Gastroesophageal sphincter (tissue), 4 donors: ENCODE measurements at regions not wholly inside any gene's neighbourhood (a gene's known extent, or its start where the extent isn't known, plus 50 kb on each side); places are given as distances from the start of the nearest gene placed in this dataset.
A peak's percentile ranks its signal among the peaks of the same experiment; 100 is the strongest.

Experiments used
- ATAC-seq: fragments of 150-250 bp; one replicate; pipeline ENCODE4 v1.9.1; 2016; ENCODE audit warnings: mild to moderate bottlenecking, moderate library complexity
- H3K27ac ChIP-seq, 4 donors: fragments of 200-600 bp; sonication (generic) in 3 of 4; 1 replicate in 3 of 4; 2 replicates in 1 of 4; pipeline ENCODE4 v1.5.1; 2016 to 2019
- H3K27me3 ChIP-seq: fragments of 200-600 bp; sonication (generic); one replicate; pipeline ENCODE4 v1.5.1; 2019
- H3K36me3 ChIP-seq, 2 donors: fragments of 200-600 bp; sonication (generic); one replicate each; pipeline ENCODE4 v1.5.1; 2019; ENCODE audit warnings: control low read depth in 1 of 2
- H3K4me1 ChIP-seq, 3 donors: fragments of 200-600 bp; sonication (generic); 1 replicate in 2 of 3; 2 replicates in 1 of 3; pipeline ENCODE4 v1.5.1; 2016 to 2019; ENCODE audit warnings: control low read depth in 2 of 3
- H3K4me3 ChIP-seq, 2 donors: fragments of 200-600 bp; sonication (generic); one replicate each; pipeline ENCODE4 v1.5.1; 2019; ENCODE audit warnings: mild to moderate bottlenecking in 1 of 2, moderate library complexity in 1 of 2
- H3K9me3 ChIP-seq, 3 donors: fragments of 200-600 bp; sonication (generic); one replicate each; pipeline ENCODE4 v1.5.1; 2017 to 2019; ENCODE audit warnings: control low read depth in 2 of 3
- EP300 ChIP-seq: sonication (generic); formaldehyde crosslinking; IDR thresholded peaks from one replicate; pipeline ENCODE4 v1.6.1; 2017; ENCODE audit warnings: antibody characterized with exemption, mild to moderate bottlenecking
- POLR2A ChIP-seq, 2 donors: fragments of 450-650 bp; IDR thresholded peaks; one replicate each; pipeline ENCODE4 v1.6.1; 2017; ENCODE audit warnings: antibody characterized with exemption in 2 of 2, mild to moderate bottlenecking in 2 of 2, moderate library complexity in 1 of 2
- POLR2AphosphoS5 ChIP-seq: sonication (generic); formaldehyde crosslinking; IDR thresholded peaks from one replicate; pipeline ENCODE4 v1.6.1; 2017; ENCODE audit warnings: antibody characterized with exemption
- WGBS, 2 donors: methylation state at CpG; one replicate each; pipeline ENCODE4 v1.1.5; 2018; ENCODE audit warnings: low coverage in 1 of 2; 5-methylcytosine and 5-hydroxymethylcytosine counted together
- TF ChIP-seq, protein P1 (sequence below), 4 experiments: fragments of 200-600 bp in 2 of 4; fragments of 450-650 bp in 2 of 4; sonication (generic) in 1 of 4; IDR thresholded peaks; one replicate each; pipeline ENCODE4 v1.5.1; 2017 to 2019; ENCODE audit warnings: antibody characterized with exemption in 4 of 4, mild to moderate bottlenecking in 2 of 4, moderate library complexity in 2 of 4

DNA sequence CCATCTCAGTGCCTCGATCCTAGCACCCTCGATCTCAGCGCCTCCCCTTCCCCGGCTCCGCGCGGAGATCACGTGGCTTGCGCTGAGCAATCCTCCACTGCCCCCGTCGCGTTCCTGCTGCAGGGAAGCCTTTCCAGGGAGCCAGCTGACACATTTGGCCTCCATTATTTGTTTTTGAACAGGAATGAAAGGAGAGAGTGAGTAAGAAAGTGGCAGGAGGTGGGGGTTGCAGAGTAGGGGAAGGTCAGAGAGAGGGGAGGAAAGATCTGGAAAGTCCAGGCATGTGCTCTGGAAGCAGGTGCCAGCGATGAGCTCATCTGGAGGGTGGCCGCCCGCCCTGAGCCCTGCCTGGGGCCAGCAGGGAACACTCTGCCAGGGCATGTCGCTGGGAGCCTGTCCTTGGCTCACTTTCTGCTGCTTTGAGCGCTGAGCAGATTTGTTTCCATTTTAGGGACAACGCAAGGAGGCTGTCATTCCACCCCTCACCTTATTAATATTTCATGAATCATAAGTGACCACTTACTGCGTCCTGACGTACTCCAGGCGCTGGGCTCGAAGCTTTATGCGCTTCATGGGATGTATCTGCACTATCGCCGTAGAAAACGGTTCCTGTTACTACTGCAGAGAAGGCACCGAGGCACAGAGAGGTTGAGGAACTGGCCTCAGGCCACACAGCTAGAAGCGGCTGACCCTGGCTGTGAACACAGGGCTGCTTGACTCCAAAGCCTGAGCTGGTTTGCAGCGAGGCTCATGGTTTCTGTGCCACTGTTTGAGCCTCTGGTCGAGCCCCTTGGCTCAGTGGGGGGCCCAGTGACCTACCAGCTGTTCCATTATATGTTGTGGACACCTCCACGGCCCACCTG is 283.1 kb downstream of the SEC14L1 start:
- WGBS, 2 donors, result 0 to 54% methylated on average over 3 to 10 of the region's 31 CpGs
- H3K4me3 ChIP-seq, result peak overlapping the region in 1 of 2 donors; percentile 34
- ATAC-seq, result peak; percentile 84
- H3K27me3 ChIP-seq, result no peaks in the 10 kb centered on the region
- no peaks in the 10 kb centered on the region for H3K9me3 ChIP-seq
- H3K4me1 ChIP-seq, result peaks cover 21 to 100% (median 94%) of the 10 kb centered on the region in 3 donors
- no peaks in the 10 kb centered on the region for H3K36me3 ChIP-seq
- H3K27ac ChIP-seq, result peak overlapping the region; percentile 91 to 99 (median 96)
- TF ChIP-seq POLR2A (IDR thresholded peaks at IDR 0.05), result peak; percentile 37 to 58
- peak; percentile 98 for TF ChIP-seq POLR2AphosphoS5
- peak; percentile 86 for TF ChIP-seq EP300
- TF ChIP-seq, protein P1, sequence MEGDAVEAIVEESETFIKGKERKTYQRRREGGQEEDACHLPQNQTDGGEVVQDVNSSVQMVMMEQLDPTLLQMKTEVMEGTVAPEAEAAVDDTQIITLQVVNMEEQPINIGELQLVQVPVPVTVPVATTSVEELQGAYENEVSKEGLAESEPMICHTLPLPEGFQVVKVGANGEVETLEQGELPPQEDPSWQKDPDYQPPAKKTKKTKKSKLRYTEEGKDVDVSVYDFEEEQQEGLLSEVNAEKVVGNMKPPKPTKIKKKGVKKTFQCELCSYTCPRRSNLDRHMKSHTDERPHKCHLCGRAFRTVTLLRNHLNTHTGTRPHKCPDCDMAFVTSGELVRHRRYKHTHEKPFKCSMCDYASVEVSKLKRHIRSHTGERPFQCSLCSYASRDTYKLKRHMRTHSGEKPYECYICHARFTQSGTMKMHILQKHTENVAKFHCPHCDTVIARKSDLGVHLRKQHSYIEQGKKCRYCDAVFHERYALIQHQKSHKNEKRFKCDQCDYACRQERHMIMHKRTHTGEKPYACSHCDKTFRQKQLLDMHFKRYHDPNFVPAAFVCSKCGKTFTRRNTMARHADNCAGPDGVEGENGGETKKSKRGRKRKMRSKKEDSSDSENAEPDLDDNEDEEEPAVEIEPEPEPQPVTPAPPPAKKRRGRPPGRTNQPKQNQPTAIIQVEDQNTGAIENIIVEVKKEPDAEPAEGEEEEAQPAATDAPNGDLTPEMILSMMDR (IDR thresholded peaks at IDR 0.05), result peak in 1 of 4 experiments; percentile 26

DNA sequence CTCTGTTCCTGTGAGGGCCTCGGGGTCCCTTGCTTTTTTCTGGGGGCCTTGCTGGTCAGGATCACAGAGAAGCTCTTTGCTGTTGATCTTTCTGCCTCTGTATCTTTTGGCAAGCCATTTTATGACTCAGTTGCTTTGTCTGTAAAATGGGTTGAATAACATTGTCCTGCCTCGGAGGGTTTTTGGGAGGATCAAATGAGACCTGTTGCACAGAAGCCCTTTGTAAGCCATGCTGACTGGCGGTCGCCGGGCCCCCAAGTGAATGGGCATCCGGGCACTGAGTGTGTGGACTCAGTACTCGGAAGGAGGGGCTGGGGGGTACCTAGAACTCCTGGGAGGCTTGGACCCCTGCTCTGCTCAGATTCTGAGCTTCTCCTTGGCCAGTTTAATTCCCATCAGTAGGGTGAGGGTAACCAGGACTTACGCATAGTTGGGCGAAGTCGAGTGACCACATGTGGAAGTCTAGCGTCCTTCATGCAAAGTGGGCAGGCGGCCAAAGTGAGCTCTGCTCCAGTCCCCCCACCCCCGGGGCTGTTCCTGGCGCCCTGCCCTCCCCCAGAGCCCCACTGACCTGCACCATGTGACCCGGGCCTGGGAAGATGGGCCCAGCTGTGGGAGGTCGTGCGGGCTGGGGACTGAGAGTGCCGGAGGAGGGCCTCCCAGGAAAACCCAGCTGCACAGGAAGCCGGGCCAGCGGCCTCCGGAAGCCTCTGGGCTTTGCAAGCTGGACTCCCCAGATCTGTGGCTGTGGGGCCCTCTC is 284.0 kb downstream of the SEC14L1 start:
- Histone ChIP-seq H3K27me3 (no peaks in the 10 kb centered on the region), H3K9me3 (no peaks in the 10 kb centered on the region), H3K36me3 (no peaks in the 10 kb centered on the region), H3K4me3 (peak overlapping the region in 1 of 2 donors; percentile 34), H3K27ac (peak overlapping the region; percentile 91 to 99 (median 96)), H3K4me1 (peaks cover 21 to 100% (median 94%) of the 10 kb centered on the region in 3 donors)
- peak; percentile 9 for ATAC-seq
- TF ChIP-seq POLR2A (IDR thresholded peaks at IDR 0.05) (no peak), POLR2AphosphoS5 (peak; percentile 86)
- 8% methylated on average over 8 of the region's 21 CpGs; no CpG with 5 or more reads in 1 of the 2 donors for WGBS, 2 donors

DNA sequence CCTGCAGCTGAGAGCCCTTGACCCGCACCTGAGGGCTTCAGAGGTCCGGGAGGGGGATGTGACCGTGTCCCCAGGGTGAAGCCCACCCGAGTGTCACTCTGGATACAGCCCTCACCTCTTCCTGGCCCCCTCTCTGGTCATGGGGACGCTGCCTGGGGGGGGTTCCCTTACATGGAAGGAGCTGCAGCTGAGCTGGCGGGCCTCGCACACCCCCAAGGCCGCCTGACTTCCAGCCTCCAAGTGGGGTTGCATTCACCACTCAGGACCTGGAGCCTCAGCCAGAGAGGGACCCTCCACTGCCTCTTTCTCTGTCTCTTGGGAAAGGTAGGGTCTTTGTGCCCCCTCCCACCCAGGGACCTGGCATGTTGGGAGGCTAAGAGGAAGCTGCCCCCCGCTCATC is 284.6 kb downstream of the SEC14L1 start:
- H3K36me3 ChIP-seq, result no peaks in the 10 kb centered on the region
- no peaks in the 10 kb centered on the region for H3K27me3 ChIP-seq
- H3K4me3 ChIP-seq, result peak overlapping the region in 1 of 2 donors; percentile 34
- no peak for ATAC-seq
- peak overlapping the region; percentile 91 to 99 (median 96) for H3K27ac ChIP-seq
- H3K4me1 ChIP-seq, result peaks cover 21 to 100% (median 91%) of the 10 kb centered on the region in 3 donors
- no peaks in the 10 kb centered on the region for H3K9me3 ChIP-seq
- 20% methylated on average over 1 of the region's 9 CpGs; no CpG with 5 or more reads in 1 of the 2 donors for WGBS, 2 donors
- TF ChIP-seq POLR2A (IDR thresholded peaks at IDR 0.05) (no peak), EP300 (no peak), POLR2AphosphoS5 (no peak)
- TF ChIP-seq, protein P1 (IDR thresholded peaks at IDR 0.05), result no peak

DNA sequence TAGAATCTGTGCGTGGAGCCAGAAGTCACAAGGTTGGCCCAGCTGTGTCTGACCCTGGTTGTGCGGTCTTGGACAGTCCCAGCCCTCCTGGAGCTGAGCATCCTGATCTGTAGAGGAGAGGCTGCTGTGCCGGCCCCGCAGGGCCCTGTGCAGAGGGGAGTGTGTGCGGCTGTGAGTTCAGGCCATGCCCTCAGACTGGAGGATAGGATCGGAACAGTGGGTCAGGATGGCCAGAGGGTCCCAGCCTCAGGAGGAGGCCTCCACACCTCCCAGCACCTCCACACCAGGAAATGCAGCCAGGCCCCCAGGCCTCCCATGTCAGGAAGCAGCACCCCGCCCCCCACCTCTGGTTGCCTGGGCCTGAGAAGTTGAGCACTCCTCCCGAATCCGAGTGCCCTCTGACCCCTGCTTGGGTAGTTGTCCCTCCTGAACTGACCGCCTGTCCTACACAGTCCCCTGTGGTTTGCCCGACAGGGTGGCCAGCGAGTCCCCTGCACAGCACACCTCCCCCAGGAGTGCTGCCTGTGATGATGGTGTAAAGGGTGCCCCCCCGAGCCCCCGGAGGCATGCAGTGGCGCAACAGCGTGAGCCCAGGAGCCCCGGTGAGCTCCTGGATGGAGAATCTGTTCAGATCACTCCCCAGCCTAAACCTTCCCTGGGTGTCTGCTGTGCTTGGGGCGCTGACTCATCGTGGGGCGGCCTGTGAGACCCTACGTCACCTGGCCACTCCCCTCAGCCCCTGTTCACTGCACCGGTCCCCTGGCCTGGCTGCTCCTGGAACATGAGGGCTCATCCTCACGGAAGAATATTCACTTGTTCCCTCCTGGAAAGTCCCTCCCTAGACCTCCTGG is 285.2 kb downstream of the SEC14L1 start:
- Histone ChIP-seq H3K27ac (peak overlapping the region; percentile 91 to 99 (median 96)), H3K36me3 (no peaks in the 10 kb centered on the region), H3K4me1 (peaks cover 18 to 100% (median 91%) of the 10 kb centered on the region in 3 donors), H3K4me3 (peak overlapping the region in 1 of 2 donors; percentile 34), H3K9me3 (no peaks in the 10 kb centered on the region), H3K27me3 (no peaks in the 10 kb centered on the region)
- 8 to 18% methylated on average over 2 to 3 of the region's 23 CpGs for WGBS, 2 donors
- TF ChIP-seq, protein P1 (IDR thresholded peaks at IDR 0.05), result no peak
- TF ChIP-seq POLR2AphosphoS5 (peak; percentile 77), POLR2A (IDR thresholded peaks at IDR 0.05) (peak; percentile 62 to 68), EP300 (peak; percentile 30)
- peak; percentile 48 for ATAC-seq
